ENCODE measurements at regions not wholly inside any gene's neighbourhood (a gene's known extent, or its start where the extent isn't known, plus 50 kb on each side); places are given as distances from the start of the nearest gene placed in this dataset.

GRCh38 chr6:140185991-140186390 is 811.5 kb upstream of the CITED2 start:
- Histone ChIP-seq H3K9me3 (ENCODE audit: control insufficient read depth, low read depth, low read length) (peaks cover 4% of the 10 kb centered on the region), H3K4me3 (ENCODE audit: low read length) (no peak overlapping the region), H3K27ac (ENCODE audit: low read length) (no peak overlapping the region), H3K4me1 (ENCODE audit: control insufficient read depth, insufficient read depth, low read length) (no peaks in the 10 kb centered on the region), H3K27me3 (ENCODE audit: control insufficient read depth, insufficient read depth, low read length) (no peaks in the 10 kb centered on the region), H3K36me3 (ENCODE audit: control insufficient read depth, insufficient read depth, low read length) (no peaks in the 10 kb centered on the region)
- DNase-seq = no peak

GRCh38 chr6:140183881-140184280 is 809.4 kb upstream of the CITED2 start:
- Histone ChIP-seq H3K9me3 (ENCODE audit: control insufficient read depth, low read depth, low read length) (no peaks in the 10 kb centered on the region), H3K27me3 (ENCODE audit: control insufficient read depth, insufficient read depth, low read length) (no peaks in the 10 kb centered on the region), H3K36me3 (ENCODE audit: control insufficient read depth, insufficient read depth, low read length) (no peaks in the 10 kb centered on the region), H3K27ac (ENCODE audit: low read length) (no peak overlapping the region), H3K4me1 (ENCODE audit: control insufficient read depth, insufficient read depth, low read length) (no peaks in the 10 kb centered on the region), H3K4me3 (ENCODE audit: low read length) (no peak overlapping the region)
- DNase-seq = no peak

GRCh38 chr6:140182821-140183220 is 808.4 kb upstream of the CITED2 start:
- DNase-seq = no peak
- no peak overlapping the region for H3K27ac ChIP-seq (ENCODE audit: low read length)
- no peak overlapping the region for H3K4me3 ChIP-seq (ENCODE audit: low read length)
- H3K27me3 ChIP-seq (ENCODE audit: control insufficient read depth, insufficient read depth, low read length) = no peaks in the 10 kb centered on the region
- no peaks in the 10 kb centered on the region for H3K9me3 ChIP-seq (ENCODE audit: control insufficient read depth, low read depth, low read length)
- WGBS (ENCODE audit: insufficient coverage, low lambda C conversion rate) = 100% methylated on average over 1 of the region's 2 CpGs
- no peaks in the 10 kb centered on the region for H3K36me3 ChIP-seq (ENCODE audit: control insufficient read depth, insufficient read depth, low read length)
- H3K4me1 ChIP-seq (ENCODE audit: control insufficient read depth, insufficient read depth, low read length) = no peaks in the 10 kb centered on the region

GRCh38 chr6:140181876-140182275 is 807.4 kb upstream of the CITED2 start:
- no peaks in the 10 kb centered on the region for H3K36me3 ChIP-seq (ENCODE audit: control insufficient read depth, insufficient read depth, low read length)
- H3K9me3 ChIP-seq (ENCODE audit: control insufficient read depth, low read depth, low read length) = no peaks in the 10 kb centered on the region
- H3K4me3 ChIP-seq (ENCODE audit: low read length) = no peak overlapping the region
- H3K4me1 ChIP-seq (ENCODE audit: control insufficient read depth, insufficient read depth, low read length) = no peaks in the 10 kb centered on the region
- no peak overlapping the region for H3K27ac ChIP-seq (ENCODE audit: low read length)
- DNase-seq = no peak
- 100% methylated on average over 1 of the region's 2 CpGs for WGBS (ENCODE audit: insufficient coverage, low lambda C conversion rate)
- H3K27me3 ChIP-seq (ENCODE audit: control insufficient read depth, insufficient read depth, low read length) = no peaks in the 10 kb centered on the region

GRCh38 chr6:140180306-140180705 is 805.9 kb upstream of the CITED2 start:
- no CpG with 5 or more reads among the region's 2 CpGs for WGBS (ENCODE audit: insufficient coverage, low lambda C conversion rate)
- no peak for DNase-seq
- no peaks in the 10 kb centered on the region for H3K4me1 ChIP-seq (ENCODE audit: control insufficient read depth, insufficient read depth, low read length)
- H3K36me3 ChIP-seq (ENCODE audit: control insufficient read depth, insufficient read depth, low read length) = no peaks in the 10 kb centered on the region
- no peak overlapping the region for H3K27ac ChIP-seq (ENCODE audit: low read length)
- no peaks in the 10 kb centered on the region for H3K27me3 ChIP-seq (ENCODE audit: control insufficient read depth, insufficient read depth, low read length)
- no peak overlapping the region for H3K4me3 ChIP-seq (ENCODE audit: low read length)
- H3K9me3 ChIP-seq (ENCODE audit: control insufficient read depth, low read depth, low read length) = no peaks in the 10 kb centered on the region

GRCh38 chr6:140178935-140179334 is 804.5 kb upstream of the CITED2 start:
- H3K36me3 ChIP-seq (ENCODE audit: control insufficient read depth, insufficient read depth, low read length) = no peaks in the 10 kb centered on the region
- H3K27ac ChIP-seq (ENCODE audit: low read length) = no peak overlapping the region
- no peaks in the 10 kb centered on the region for H3K4me1 ChIP-seq (ENCODE audit: control insufficient read depth, insufficient read depth, low read length)
- H3K4me3 ChIP-seq (ENCODE audit: low read length) = no peak overlapping the region
- DNase-seq = no peak
- no peaks in the 10 kb centered on the region for H3K27me3 ChIP-seq (ENCODE audit: control insufficient read depth, insufficient read depth, low read length)
- no peaks in the 10 kb centered on the region for H3K9me3 ChIP-seq (ENCODE audit: control insufficient read depth, low read depth, low read length)

- H3K27me3 ChIP-seq (ENCODE audit: control insufficient read depth, insufficient read depth, low read length) = no peaks in the 10 kb centered on the region
- DNase-seq = no peak
- no peaks in the 10 kb centered on the region for H3K4me1 ChIP-seq (ENCODE audit: control insufficient read depth, insufficient read depth, low read length)
- H3K4me3 ChIP-seq (ENCODE audit: low read length) = no peak overlapping the region
- H3K9me3 ChIP-seq (ENCODE audit: control insufficient read depth, low read depth, low read length) = no peaks in the 10 kb centered on the region
- 86% methylated on average over 1 of the region's 1 CpG for WGBS (ENCODE audit: insufficient coverage, low lambda C conversion rate)
- no peak overlapping the region for H3K27ac ChIP-seq (ENCODE audit: low read length)
- H3K36me3 ChIP-seq (ENCODE audit: control insufficient read depth, insufficient read depth, low read length) = no peaks in the 10 kb centered on the region
These were observed 804.1 kb upstream of the CITED2 start for GRCh38 chr6:140178520-140178919.

GRCh38 chr6:140176306-140176705 is 801.9 kb upstream of the CITED2 start:
- no peak overlapping the region for H3K4me3 ChIP-seq (ENCODE audit: low read length)
- H3K4me1 ChIP-seq (ENCODE audit: control insufficient read depth, insufficient read depth, low read length) = no peaks in the 10 kb centered on the region
- no peak overlapping the region for H3K27ac ChIP-seq (ENCODE audit: low read length)
- no peak for DNase-seq
- H3K36me3 ChIP-seq (ENCODE audit: control insufficient read depth, insufficient read depth, low read length) = no peaks in the 10 kb centered on the region
- no CpG with 5 or more reads among the region's 1 CpG for WGBS (ENCODE audit: insufficient coverage, low lambda C conversion rate)
- no peaks in the 10 kb centered on the region for H3K27me3 ChIP-seq (ENCODE audit: control insufficient read depth, insufficient read depth, low read length)
- H3K9me3 ChIP-seq (ENCODE audit: control insufficient read depth, low read depth, low read length) = no peaks in the 10 kb centered on the region

GRCh38 chr6:140175486-140175885 is 801.0 kb upstream of the CITED2 start:
- no peaks in the 10 kb centered on the region for H3K36me3 ChIP-seq (ENCODE audit: control insufficient read depth, insufficient read depth, low read length)
- H3K27me3 ChIP-seq (ENCODE audit: control insufficient read depth, insufficient read depth, low read length) = no peaks in the 10 kb centered on the region
- no peaks in the 10 kb centered on the region for H3K4me1 ChIP-seq (ENCODE audit: control insufficient read depth, insufficient read depth, low read length)
- H3K9me3 ChIP-seq (ENCODE audit: control insufficient read depth, low read depth, low read length) = no peaks in the 10 kb centered on the region
- DNase-seq = no peak
- WGBS (ENCODE audit: insufficient coverage, low lambda C conversion rate) = no CpG with 5 or more reads among the region's 1 CpG
- no peak overlapping the region for H3K27ac ChIP-seq (ENCODE audit: low read length)
- no peak overlapping the region for H3K4me3 ChIP-seq (ENCODE audit: low read length)

GRCh38 chr6:140174524-140174923 is 800.1 kb upstream of the CITED2 start:
- no peak for DNase-seq
- Histone ChIP-seq H3K36me3 (ENCODE audit: control insufficient read depth, insufficient read depth, low read length) (no peaks in the 10 kb centered on the region), H3K4me3 (ENCODE audit: low read length) (no peak overlapping the region), H3K27ac (ENCODE audit: low read length) (no peak overlapping the region), H3K9me3 (ENCODE audit: control insufficient read depth, low read depth, low read length) (no peaks in the 10 kb centered on the region), H3K27me3 (ENCODE audit: control insufficient read depth, insufficient read depth, low read length) (no peaks in the 10 kb centered on the region), H3K4me1 (ENCODE audit: control insufficient read depth, insufficient read depth, low read length) (no peaks in the 10 kb centered on the region)
- WGBS (ENCODE audit: insufficient coverage, low lambda C conversion rate) = no CpG with 5 or more reads among the region's 2 CpGs

- no peak overlapping the region for H3K4me3 ChIP-seq (ENCODE audit: low read length)
- no peak overlapping the region for H3K27ac ChIP-seq (ENCODE audit: low read length)
- H3K9me3 ChIP-seq (ENCODE audit: control insufficient read depth, low read depth, low read length) = no peaks in the 10 kb centered on the region
- H3K27me3 ChIP-seq (ENCODE audit: control insufficient read depth, insufficient read depth, low read length) = no peaks in the 10 kb centered on the region
- H3K36me3 ChIP-seq (ENCODE audit: control insufficient read depth, insufficient read depth, low read length) = no peaks in the 10 kb centered on the region
- no peak for DNase-seq
- no peaks in the 10 kb centered on the region for H3K4me1 ChIP-seq (ENCODE audit: control insufficient read depth, insufficient read depth, low read length)
- WGBS (ENCODE audit: insufficient coverage, low lambda C conversion rate) = 90% methylated on average over 2 of the region's 3 CpGs
These were observed 793.9 kb upstream of the CITED2 start for GRCh38 chr6:140168365-140168764.

Measured in large intestine (tissue), 3 donors.